ENCODE measurements at regions not wholly inside any gene's neighbourhood (a gene's known extent, or its start where the extent isn't known, plus 50 kb on each side); places are given as distances from the start of the nearest gene placed in this dataset.

- H3K4me1 Mint-ChIP-seq: no peaks in the 10 kb centered on the region
- Histone ChIP-seq H4K20me1 (replicated peaks; ENCODE audit: insufficient read depth) (no peaks in the 10 kb centered on the region), H3K9me2 (ENCODE audit: insufficient read depth) (peaks cover 6% of the 10 kb centered on the region; the same call in 1 of the 2 replicates), H3F3A (replicated peaks; ENCODE audit: low read depth) (no peaks in the 10 kb centered on the region), H3K36me3 (ENCODE audit: insufficient read depth) (0 out of 2 replicates have a peak, but pooled peaks cover 6% of the 10 kb centered on the region), H2AFZ (no peak overlapping the region), H3K27me3 (ENCODE audit: insufficient read depth) (no peaks in the 10 kb centered on the region), H3K27ac (ENCODE audit: low read depth) (no peak overlapping the region), H3K4me3 (no peak overlapping the region), H3K4me2 (no peak overlapping the region), H3K4me1 (ENCODE audit: insufficient read depth) (peaks cover 5% of the 10 kb centered on the region), H3K79me2 (replicated peaks; ENCODE audit: insufficient read depth) (no peaks in the 10 kb centered on the region)
- no peak for ATAC-seq
- peaks cover 88% of the 10 kb centered on the region for H3K9me3 Mint-ChIP-seq
- H3K27ac Mint-ChIP-seq: no peak overlapping the region
- H3K4me3 Mint-ChIP-seq: no peak overlapping the region
- peaks cover 36% of the 10 kb centered on the region; the same call in 2 of the 3 replicates for H3K36me3 Mint-ChIP-seq (ENCODE audit: low read depth)
- no peak for DNase-seq (ENCODE audit: low spot score)
- TF ChIP-seq ZNF462 (CRISPR knock-in tag; IDR thresholded peaks at IDR 0.05): no peak
- no peak for TF ChIP-seq CTCF (conservative IDR thresholded peaks at IDR 0.05; ENCODE audit: low read depth in 2 of 2)
- TF ChIP-seq ZNF114 (CRISPR knock-in tag; IDR thresholded peaks at IDR 0.05): no peak
- TF ChIP-seq, protein P1, sequence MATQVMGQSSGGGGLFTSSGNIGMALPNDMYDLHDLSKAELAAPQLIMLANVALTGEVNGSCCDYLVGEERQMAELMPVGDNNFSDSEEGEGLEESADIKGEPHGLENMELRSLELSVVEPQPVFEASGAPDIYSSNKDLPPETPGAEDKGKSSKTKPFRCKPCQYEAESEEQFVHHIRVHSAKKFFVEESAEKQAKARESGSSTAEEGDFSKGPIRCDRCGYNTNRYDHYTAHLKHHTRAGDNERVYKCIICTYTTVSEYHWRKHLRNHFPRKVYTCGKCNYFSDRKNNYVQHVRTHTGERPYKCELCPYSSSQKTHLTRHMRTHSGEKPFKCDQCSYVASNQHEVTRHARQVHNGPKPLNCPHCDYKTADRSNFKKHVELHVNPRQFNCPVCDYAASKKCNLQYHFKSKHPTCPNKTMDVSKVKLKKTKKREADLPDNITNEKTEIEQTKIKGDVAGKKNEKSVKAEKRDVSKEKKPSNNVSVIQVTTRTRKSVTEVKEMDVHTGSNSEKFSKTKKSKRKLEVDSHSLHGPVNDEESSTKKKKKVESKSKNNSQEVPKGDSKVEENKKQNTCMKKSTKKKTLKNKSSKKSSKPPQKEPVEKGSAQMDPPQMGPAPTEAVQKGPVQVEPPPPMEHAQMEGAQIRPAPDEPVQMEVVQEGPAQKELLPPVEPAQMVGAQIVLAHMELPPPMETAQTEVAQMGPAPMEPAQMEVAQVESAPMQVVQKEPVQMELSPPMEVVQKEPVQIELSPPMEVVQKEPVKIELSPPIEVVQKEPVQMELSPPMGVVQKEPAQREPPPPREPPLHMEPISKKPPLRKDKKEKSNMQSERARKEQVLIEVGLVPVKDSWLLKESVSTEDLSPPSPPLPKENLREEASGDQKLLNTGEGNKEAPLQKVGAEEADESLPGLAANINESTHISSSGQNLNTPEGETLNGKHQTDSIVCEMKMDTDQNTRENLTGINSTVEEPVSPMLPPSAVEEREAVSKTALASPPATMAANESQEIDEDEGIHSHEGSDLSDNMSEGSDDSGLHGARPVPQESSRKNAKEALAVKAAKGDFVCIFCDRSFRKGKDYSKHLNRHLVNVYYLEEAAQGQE (IDR thresholded peaks at IDR 0.05; ENCODE audit: unreplicated experiment): no peak
- TF ChIP-seq EZH2phosphoT487 (IDR thresholded peaks at IDR 0.05; ENCODE audit: unreplicated experiment): no peak
- no peak for TF ChIP-seq ZNF331 (CRISPR knock-in tag; IDR thresholded peaks at IDR 0.05; ENCODE audit: low read depth)
- TF ChIP-seq, protein P2, sequence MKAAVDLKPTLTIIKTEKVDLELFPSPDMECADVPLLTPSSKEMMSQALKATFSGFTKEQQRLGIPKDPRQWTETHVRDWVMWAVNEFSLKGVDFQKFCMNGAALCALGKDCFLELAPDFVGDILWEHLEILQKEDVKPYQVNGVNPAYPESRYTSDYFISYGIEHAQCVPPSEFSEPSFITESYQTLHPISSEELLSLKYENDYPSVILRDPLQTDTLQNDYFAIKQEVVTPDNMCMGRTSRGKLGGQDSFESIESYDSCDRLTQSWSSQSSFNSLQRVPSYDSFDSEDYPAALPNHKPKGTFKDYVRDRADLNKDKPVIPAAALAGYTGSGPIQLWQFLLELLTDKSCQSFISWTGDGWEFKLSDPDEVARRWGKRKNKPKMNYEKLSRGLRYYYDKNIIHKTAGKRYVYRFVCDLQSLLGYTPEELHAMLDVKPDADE (IDR thresholded peaks at IDR 0.05): no peak
- TF ChIP-seq STAT1 (IDR thresholded peaks at IDR 0.05; ENCODE audit: unreplicated experiment): no peak
- no peak for TF ChIP-seq JUNB (IDR thresholded peaks at IDR 0.05; ENCODE audit: unreplicated experiment)
- no peak for TF ChIP-seq NANOG (IDR thresholded peaks at IDR 0.05; ENCODE audit: borderline replicate concordance)
- no peak for TF ChIP-seq EZH2 (IDR thresholded peaks at IDR 0.05; ENCODE audit: low read depth, unreplicated experiment)
- TF ChIP-seq CREB1 (CRISPR knock-in tag; IDR thresholded peaks at IDR 0.05; ENCODE audit: low read depth): no peak
- TF ChIP-seq POLR2AphosphoS5 (IDR thresholded peaks at IDR 0.05; ENCODE audit: low read depth): no peak
- peaks cover 2% of the 10 kb centered on the region for H3K27me3 Mint-ChIP-seq (ENCODE audit: insufficient read depth, low read depth, poor library complexity)
Observed at GRCh38 chr3:482479-482878, 285.9 kb downstream of the CHL1 start.

Measured in GM23338 (cell line).